ENCODE measurements at regions not wholly inside any gene's neighbourhood (a gene's known extent, or its start where the extent isn't known, plus 50 kb on each side); places are given as distances from the start of the nearest gene placed in this dataset.

- TF ChIP-seq CTCF (IDR thresholded peaks at IDR 0.05; ENCODE audit: low read depth, low read length), result no peak
- no peak overlapping the region for H3K4me3 ChIP-seq (ENCODE audit: low read depth, low read length)
Measured at GRCh38 chr6:169317441-169318202, 64.0 kb upstream of the THBS2 start.

GRCh38 chr6:169316651-169317050 lies 63.0 kb upstream of the THBS2 start:
- no peak overlapping the region for H3K4me3 ChIP-seq (ENCODE audit: low read depth, low read length)
- TF ChIP-seq CTCF (IDR thresholded peaks at IDR 0.05; ENCODE audit: low read depth, low read length), result no peak

GRCh38 chr6:169315830-169316614 lies 62.4 kb upstream of the THBS2 start:
- no peak overlapping the region for H3K4me3 ChIP-seq (ENCODE audit: low read depth, low read length)
- TF ChIP-seq CTCF (IDR thresholded peaks at IDR 0.05; ENCODE audit: low read depth, low read length), result no peak

GRCh38 chr6:169313347-169314010 lies 59.8 kb upstream of the THBS2 start:
- H3K4me3 ChIP-seq (ENCODE audit: low read depth, low read length), result no peak overlapping the region
- TF ChIP-seq CTCF (IDR thresholded peaks at IDR 0.05; ENCODE audit: low read depth, low read length), result no peak

GRCh38 chr6:169312658-169313346 lies 59.2 kb upstream of the THBS2 start:
- H3K4me3 ChIP-seq (ENCODE audit: low read depth, low read length), result no peak overlapping the region
- TF ChIP-seq CTCF (IDR thresholded peaks at IDR 0.05; ENCODE audit: low read depth, low read length), result no peak

- H3K4me3 ChIP-seq (ENCODE audit: low read depth, low read length), result no peak overlapping the region
- no peak for TF ChIP-seq CTCF (IDR thresholded peaks at IDR 0.05; ENCODE audit: low read depth, low read length)
Measured at GRCh38 chr6:169310983-169311382, 57.3 kb upstream of the THBS2 start.
